ENCODE measurements at regions not wholly inside any gene's neighbourhood (a gene's known extent, or its start where the extent isn't known, plus 50 kb on each side); places are given as distances from the start of the nearest gene placed in this dataset.
A peak's percentile ranks its signal among the peaks of the same experiment; 100 is the strongest.
"Not testable (repeated sequence)": the region's sequence is repeated elsewhere in the genome, so short reads cannot be mapped to it uniquely, and the experiment has no call there.

DNA sequence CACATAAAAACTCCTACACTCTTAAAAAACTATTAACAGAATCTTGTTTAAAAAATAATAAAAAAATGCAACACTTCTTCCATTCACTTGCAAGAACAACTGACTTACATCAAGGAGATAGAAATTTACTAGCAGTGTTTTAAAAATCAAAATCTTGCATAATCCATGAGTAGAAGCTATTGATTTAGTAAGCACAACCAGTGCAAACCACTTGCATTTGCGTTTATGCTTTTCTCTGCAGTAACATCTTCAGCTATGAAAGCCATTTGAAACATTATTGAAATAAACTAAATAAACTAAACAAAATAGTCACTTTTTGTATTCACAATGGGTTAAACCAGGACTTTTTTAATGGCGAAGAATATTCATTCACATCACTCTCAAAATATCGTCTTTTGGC lies 389.2 kb upstream of the EMCN start:
- POLR2A ChIA-PET, result no interaction called here
- H2AFZ ChIP-seq (ENCODE audit: low read depth, low read length, poor library complexity, severe bottlenecking), result peak overlapping the region; percentile 71
- no peaks in the 10 kb centered on the region for H3K9me2 ChIP-seq (ENCODE audit: insufficient read depth)
- no peak overlapping the region for H3K4me3 ChIP-seq (replicated peaks in 1 of 2; ENCODE audit: low read depth in 1 of 2, low read length in 2 of 2)
- no peaks in the 10 kb centered on the region for H4K20me1 ChIP-seq (ENCODE audit: insufficient read depth)
- peaks cover 0 to 7% of the 10 kb centered on the region in 2 experiments; a peak in 2 of 4 replicates for H3K4me1 ChIP-seq (ENCODE audit: control insufficient read depth in 1 of 2, insufficient read depth in 2 of 2, low read length in 2 of 2)
- ATAC-seq, result no peak
- RAD21 ChIA-PET (ENCODE audit: low non-redundant PET in 1 of 2, low total read pairs in 2 of 2, uncharacterized antibody in 2 of 2, unreplicated experiment in 2 of 2), result no interaction called here
- intact Hi-C loops (cut with micrococcal nuclease), result loop anchor here (5.0 to 10.0 kb wide), 2 partner anchors 250 to 482 kb away; no protein-coding TSS in a partner anchor
- H3K79me2 ChIP-seq (ENCODE audit: insufficient read depth, low read length), result no peaks in the 10 kb centered on the region
- CTCF ChIA-PET, result interaction anchor here (1.5 kb wide), 1 partner anchor 9 kb away, joined by 3 read pairs; no protein-coding TSS in a partner anchor
- TF ChIP-seq POLR2AphosphoS5 (IDR thresholded peaks at IDR 0.05; ENCODE audit: low read depth, low read length), result no peak
- TF ChIP-seq ZNF274 (IDR thresholded peaks at IDR 0.05; ENCODE audit: low read depth, low read length), result no peak
- DNase-seq (ENCODE audit: low read depth, low spot score), result no peak
- H3K27ac ChIP-seq (ENCODE audit: low read depth, low read length), result no peak overlapping the region
- H3K4me2 ChIP-seq (ENCODE audit: low read length), result no peak overlapping the region
- no TSS peak for BruUV-seq (replicated peaks)
- 0 out of 4 replicates have a peak, but pooled peaks cover 0 to 6% of the 10 kb centered on the region in 2 experiments for H3K36me3 ChIP-seq (ENCODE audit: control insufficient read depth in 1 of 2, insufficient read depth in 2 of 2, low read length in 2 of 2)
- H3K27me3 ChIP-seq (ENCODE audit: insufficient read depth, low read length), result no peaks in the 10 kb centered on the region
- no peak overlapping the region for H3K9ac ChIP-seq (ENCODE audit: low read length)
- no peaks in the 10 kb centered on the region for H3K9me3 ChIP-seq (ENCODE audit: control insufficient read depth in 1 of 2, insufficient read depth in 1 of 2, low read depth in 1 of 2, low read length in 2 of 2)

DNA sequence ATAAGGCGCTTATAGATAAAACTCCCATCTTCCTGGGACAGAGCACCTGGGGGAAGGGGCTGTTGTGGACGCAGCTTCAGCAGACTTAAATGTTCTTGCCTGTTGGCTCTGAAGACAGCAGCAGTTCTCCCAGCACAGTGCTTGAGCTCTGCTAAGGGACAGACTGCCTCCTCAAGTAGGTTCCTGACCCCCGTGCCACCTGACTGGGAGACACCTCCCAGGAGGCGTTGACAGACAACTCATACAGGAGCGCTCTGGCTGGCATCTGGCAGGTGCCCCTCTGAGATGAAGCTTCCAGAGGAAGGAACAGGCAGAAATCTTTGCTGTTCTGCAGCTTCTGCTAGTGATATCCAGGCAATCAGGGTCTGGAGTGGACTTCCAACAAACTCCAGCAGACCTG lies 383.1 kb upstream of the EMCN start:
- BruUV-seq (replicated peaks); H3K4me1 ChIP-seq (ENCODE audit: control insufficient read depth in 1 of 2, insufficient read depth in 2 of 2, low read length in 2 of 2); H2AFZ ChIP-seq (ENCODE audit: low read depth, low read length, poor library complexity, severe bottlenecking); H3K9ac ChIP-seq (ENCODE audit: low read length); H4K20me1 ChIP-seq (ENCODE audit: insufficient read depth); DNase-seq (ENCODE audit: low read depth, low spot score); H3K4me2 ChIP-seq (ENCODE audit: low read length); H3K27ac ChIP-seq (ENCODE audit: low read depth, low read length); RAD21 ChIA-PET (ENCODE audit: low non-redundant PET in 1 of 2, low total read pairs in 2 of 2, uncharacterized antibody in 2 of 2, unreplicated experiment in 2 of 2); CTCF ChIA-PET; H3K27me3 ChIP-seq (ENCODE audit: insufficient read depth, low read length); H3K79me2 ChIP-seq (ENCODE audit: insufficient read depth, low read length); H3K9me3 ChIP-seq (ENCODE audit: control insufficient read depth in 1 of 2, insufficient read depth in 1 of 2, low read depth in 1 of 2, low read length in 2 of 2); H3K36me3 ChIP-seq (ENCODE audit: control insufficient read depth in 1 of 2, insufficient read depth in 2 of 2, low read length in 2 of 2); POLR2A ChIA-PET; ATAC-seq; H3K9me2 ChIP-seq (ENCODE audit: insufficient read depth); H3K4me3 ChIP-seq (replicated peaks in 1 of 2; ENCODE audit: low read depth in 1 of 2, low read length in 2 of 2): not testable (repeated sequence)
- intact Hi-C loops (cut with micrococcal nuclease), result loop anchor here (10.0 kb wide), 1 partner anchor 476 kb away; no protein-coding TSS in a partner anchor

DNA sequence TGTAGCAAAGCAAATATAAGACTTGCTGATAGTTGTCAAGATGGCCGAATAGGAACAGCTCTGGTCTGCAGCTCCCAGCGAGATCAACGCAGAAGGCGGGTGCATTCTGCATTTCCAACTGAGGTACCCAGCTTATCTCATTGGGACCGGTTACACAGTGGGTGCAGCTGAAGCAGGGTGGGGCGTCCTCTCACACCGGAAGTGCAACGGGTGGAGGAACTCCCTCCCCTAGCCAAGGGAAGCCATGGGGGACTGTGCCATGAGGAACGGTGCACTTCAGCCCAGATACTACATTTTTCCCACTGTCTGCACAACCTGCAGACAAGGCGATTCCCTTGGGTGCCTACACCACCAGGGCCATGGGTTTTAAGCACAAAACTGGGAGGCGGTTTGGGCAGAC lies 382.3 kb upstream of the EMCN start:
- no peaks in the 10 kb centered on the region for H4K20me1 ChIP-seq (ENCODE audit: insufficient read depth)
- no peak for ATAC-seq
- no peak overlapping the region for H3K4me2 ChIP-seq (ENCODE audit: low read length)
- POLR2A ChIA-PET, result no interaction called here
- H3K9me3 ChIP-seq (ENCODE audit: control insufficient read depth in 1 of 2, insufficient read depth in 1 of 2, low read depth in 1 of 2, low read length in 2 of 2), result no peaks in the 10 kb centered on the region
- TF ChIP-seq EGR1 (IDR thresholded peaks at IDR 0.05; ENCODE audit: low read depth), result no peak
- TF ChIP-seq EZH2 (IDR thresholded peaks at IDR 0.05), result no peak
- TF ChIP-seq, protein P1, sequence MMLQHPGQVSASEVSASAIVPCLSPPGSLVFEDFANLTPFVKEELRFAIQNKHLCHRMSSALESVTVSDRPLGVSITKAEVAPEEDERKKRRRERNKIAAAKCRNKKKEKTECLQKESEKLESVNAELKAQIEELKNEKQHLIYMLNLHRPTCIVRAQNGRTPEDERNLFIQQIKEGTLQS (IDR thresholded peaks at IDR 0.05), result no peak
- TF ChIP-seq SIN3A (IDR thresholded peaks at IDR 0.05; ENCODE audit: low read depth), result no peak
- H3K4me3 ChIP-seq (replicated peaks in 1 of 2; ENCODE audit: low read depth in 1 of 2, low read length in 2 of 2), result no peak overlapping the region
- H2AFZ ChIP-seq (ENCODE audit: low read depth, low read length, poor library complexity, severe bottlenecking), result no peak overlapping the region
- no peaks in the 10 kb centered on the region for H3K4me1 ChIP-seq (ENCODE audit: control insufficient read depth in 1 of 2, insufficient read depth in 2 of 2, low read length in 2 of 2)
- H3K9me2 ChIP-seq (ENCODE audit: insufficient read depth), result no peaks in the 10 kb centered on the region
- intact Hi-C loops (cut with micrococcal nuclease), result loop anchor here (10.0 kb wide), 1 partner anchor 475 kb away; no protein-coding TSS in a partner anchor
- H3K79me2 ChIP-seq (ENCODE audit: insufficient read depth, low read length), result no peaks in the 10 kb centered on the region
- H3K27me3 ChIP-seq (ENCODE audit: insufficient read depth, low read length), result no peaks in the 10 kb centered on the region
- no peak overlapping the region for H3K9ac ChIP-seq (ENCODE audit: low read length)
- CTCF ChIA-PET, result no interaction called here
- H3K27ac ChIP-seq (ENCODE audit: low read depth, low read length), result no peak overlapping the region
- DNase-seq (ENCODE audit: low read depth, low spot score), result no peak
- RAD21 ChIA-PET (ENCODE audit: low non-redundant PET in 1 of 2, low total read pairs in 2 of 2, uncharacterized antibody in 2 of 2, unreplicated experiment in 2 of 2), result no interaction called here
- BruUV-seq (replicated peaks), result no TSS peak
- no peaks in the 10 kb centered on the region for H3K36me3 ChIP-seq (ENCODE audit: control insufficient read depth in 1 of 2, insufficient read depth in 2 of 2, low read length in 2 of 2)
